HepG2 (cell line): ENCODE measurements at regions not wholly inside any gene's neighbourhood (a gene's known extent, or its start where the extent isn't known, plus 50 kb on each side); places are given as distances from the start of the nearest gene placed in this dataset.

Experiments
- AHR ChIP-seq: IDR thresholded peaks from 2 replicates; pipeline ENCODE4 v1.6.1; 2018; ENCODE audit warnings: missing genetic modification reagents, missing compliant biosample characterization
- ARHGAP35 ChIP-seq: sonication (generic); formaldehyde crosslinking; IDR thresholded peaks from 2 replicates; pipeline ENCODE4 v1.9.0; 2022; ENCODE audit warnings: mild to moderate bottlenecking, inconsistent platforms, moderate library complexity, missing genetic modification reagents, borderline replicate concordance
- FIP1L1 ChIP-seq: fragments of 200-400 bp; formaldehyde crosslinking; IDR thresholded peaks from 2 replicates; pipeline ENCODE4 v1.6.1; 2018; ENCODE audit warnings: low read depth, mild to moderate bottlenecking, low read length, moderate library complexity, borderline replicate concordance; ENCODE audit not compliant: insufficient read depth
- GABPB1 ChIP-seq: IDR thresholded peaks from 2 replicates; pipeline ENCODE4 v1.6.1; 2016; ENCODE audit warnings: mild to moderate bottlenecking, missing genetic modification reagents, moderate library complexity, missing compliant biosample characterization
- ZNF547 ChIP-seq: sonication (generic); formaldehyde crosslinking; IDR thresholded peaks from 2 replicates; pipeline ENCODE4 v1.5.1; 2020; ENCODE audit warnings: mild to moderate bottlenecking, missing genetic modification reagents
- ZNF747 ChIP-seq: sonication (generic); formaldehyde crosslinking; IDR thresholded peaks from 2 replicates; pipeline ENCODE4 v1.8.1; 2023; ENCODE audit warnings: missing genetic modification reagents, mild to moderate bottlenecking, borderline replicate concordance
- ZNF777 ChIP-seq: sonication (generic); formaldehyde crosslinking; IDR thresholded peaks from 2 replicates; pipeline ENCODE4 v1.4.0; 2020; ENCODE audit warnings: missing genetic modification reagents

GRCh38 chr6:154682633-154683125 is 50.5 kb upstream of the SCAF8 start (continued):
- TF ChIP-seq GABPB1 (no peak), ZNF777 (no peak), FIP1L1 (no peak), ZNF747 (CRISPR knock-in tag) (no peak), AHR (CRISPR knock-in tag) (no peak), ZNF547 (no peak), ARHGAP35 (CRISPR knock-in tag) (no peak)
